ENCODE measurements at regions not wholly inside any gene's neighbourhood (a gene's known extent, or its start where the extent isn't known, plus 50 kb on each side); places are given as distances from the start of the nearest gene placed in this dataset.

GRCh38 chr7:142352543-142352942, 94.7 kb upstream of the PRSS58 start:
- no peak for DNase-seq

DNA sequence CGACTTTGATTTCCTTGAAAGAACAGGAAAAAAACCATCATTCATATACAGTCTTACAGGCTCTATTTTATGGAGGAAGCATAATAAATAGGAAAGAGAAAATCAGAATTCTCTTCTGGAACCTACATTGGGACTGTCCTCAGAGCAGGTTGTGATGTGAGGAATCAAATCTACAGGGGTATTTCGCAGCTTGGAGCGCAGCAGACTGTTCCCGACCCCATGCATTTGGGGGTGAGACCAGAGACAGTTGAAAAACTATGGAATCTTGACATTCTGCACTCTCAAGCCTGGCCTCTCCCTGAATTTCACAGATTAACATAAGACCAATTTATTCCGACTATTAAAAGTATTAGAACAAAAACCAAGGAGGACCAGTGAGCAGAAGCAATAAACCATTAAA, 93.3 kb upstream of the PRSS58 start:
- no peak for DNase-seq

DNA sequence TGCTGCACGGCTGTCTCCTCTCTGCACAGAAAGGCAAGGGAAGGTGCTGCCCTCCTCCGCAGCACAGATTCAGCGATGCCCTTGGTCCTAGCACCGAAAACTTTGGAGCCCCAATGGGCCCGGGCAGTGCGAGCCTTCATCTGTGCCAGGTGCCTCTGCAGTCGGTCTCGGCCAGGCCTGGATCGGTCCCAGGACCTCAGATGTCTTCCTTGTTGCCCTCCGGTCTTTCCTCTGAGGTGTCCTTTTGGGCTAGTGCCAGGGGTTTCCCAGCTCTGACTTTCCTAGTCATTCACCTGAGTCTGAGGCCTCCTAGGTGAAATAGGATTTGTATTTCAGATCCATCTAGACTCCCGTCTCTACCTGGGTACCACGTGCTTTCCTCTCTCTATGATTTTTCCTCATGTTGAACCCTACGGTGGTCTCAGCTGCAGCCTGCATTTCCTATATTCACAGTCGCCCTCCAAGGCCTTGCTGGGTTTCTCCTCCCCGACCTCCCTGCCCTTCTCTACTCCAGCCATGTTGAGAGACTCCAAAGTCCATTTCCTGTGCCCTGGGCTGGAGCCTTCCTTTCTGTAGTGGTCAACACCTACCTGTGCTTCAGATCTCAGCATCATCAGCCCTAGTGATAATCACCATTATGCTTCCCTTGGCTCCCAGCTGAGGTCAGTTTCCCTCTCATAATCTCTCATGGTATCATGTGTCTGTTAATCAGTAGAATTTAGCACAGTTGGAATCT, 92.0 kb upstream of the PRSS58 start:
- DNase-seq: no peak

DNA sequence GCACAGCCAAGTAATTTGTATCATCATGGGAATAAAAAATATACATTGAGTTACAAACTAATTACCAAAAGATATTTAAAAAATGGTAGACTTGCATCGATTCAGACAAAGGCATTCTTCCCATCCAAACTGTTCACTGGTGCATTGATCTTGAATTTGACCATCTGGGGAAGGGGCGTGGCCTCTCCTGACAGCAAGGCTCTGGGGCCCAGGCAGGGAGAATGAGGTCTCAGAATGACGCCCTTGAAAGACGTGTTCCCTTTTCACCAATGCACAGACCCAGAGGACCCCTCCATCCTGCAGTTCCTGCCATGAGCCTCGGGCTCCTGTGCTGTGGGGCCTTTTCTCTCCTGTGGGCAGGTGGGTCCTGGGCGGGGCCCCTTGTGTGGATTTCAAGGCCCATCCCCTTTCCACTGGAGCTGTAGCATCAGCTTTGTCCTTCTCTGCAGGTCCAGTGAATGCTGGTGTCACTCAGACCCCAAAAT, 91.1 kb upstream of the PRSS58 start:
- no peak for DNase-seq

DNA sequence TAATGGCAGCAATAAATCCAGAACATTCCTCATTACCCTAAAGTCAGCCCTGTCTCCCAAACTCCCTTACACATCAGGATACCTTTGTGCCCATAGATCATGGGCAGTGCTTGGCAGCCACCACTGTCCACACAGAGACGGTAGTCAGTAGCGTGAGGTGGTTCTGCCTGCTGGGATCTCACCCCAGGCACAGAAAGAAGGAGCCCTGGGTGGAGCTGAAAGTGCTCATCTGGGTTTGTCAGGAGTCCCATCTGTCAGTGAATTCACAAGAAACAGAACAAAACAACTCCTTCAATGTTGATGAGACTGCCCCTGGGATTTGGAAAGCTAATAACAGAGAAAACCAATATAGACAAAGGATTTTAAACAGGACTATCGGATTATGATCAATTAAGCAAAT, 90.2 kb upstream of the PRSS58 start:
- no peak for DNase-seq

DNA sequence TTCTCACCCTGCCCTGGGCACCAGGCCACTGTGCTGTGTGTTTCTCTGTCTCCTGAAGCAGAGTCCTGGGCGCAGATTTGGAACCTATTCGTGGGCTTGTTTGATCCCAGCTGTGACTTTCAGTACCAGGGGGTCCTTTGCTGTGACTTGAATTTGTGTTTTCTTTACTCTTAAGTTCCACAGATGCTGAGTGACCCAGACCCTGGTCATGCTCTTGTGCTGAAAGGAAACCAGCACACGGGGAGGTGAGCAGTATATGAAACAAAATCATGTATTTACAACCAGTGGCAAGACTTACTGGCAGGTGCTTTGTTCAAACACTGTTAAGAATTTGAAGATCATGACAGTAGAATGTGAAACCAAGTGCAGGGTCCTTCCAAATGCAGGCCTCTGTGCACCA, 89.2 kb upstream of the PRSS58 start:
- no peak for DNase-seq

DNA sequence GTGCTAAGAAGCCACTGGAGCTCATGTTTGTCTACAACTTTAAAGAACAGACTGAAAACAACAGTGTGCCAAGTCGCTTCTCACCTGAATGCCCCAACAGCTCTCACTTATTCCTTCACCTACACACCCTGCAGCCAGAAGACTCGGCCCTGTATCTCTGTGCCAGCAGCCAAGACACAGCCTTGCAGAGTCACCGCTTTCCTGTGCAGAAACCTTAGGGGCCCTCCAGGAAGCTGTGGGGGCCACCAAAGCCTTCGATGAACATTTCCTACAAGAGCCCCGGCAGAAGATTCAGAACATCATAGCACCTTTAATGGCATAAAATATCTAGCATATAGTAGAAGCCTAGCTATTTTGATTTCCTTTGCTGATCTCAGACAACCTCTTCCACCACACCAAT, 88.0 kb upstream of the PRSS58 start:
- DNase-seq: no peak

- DNase-seq: no peak
Measured at GRCh38 chr7:142338633-142339501, 81.0 kb upstream of the PRSS58 start.

DNA sequence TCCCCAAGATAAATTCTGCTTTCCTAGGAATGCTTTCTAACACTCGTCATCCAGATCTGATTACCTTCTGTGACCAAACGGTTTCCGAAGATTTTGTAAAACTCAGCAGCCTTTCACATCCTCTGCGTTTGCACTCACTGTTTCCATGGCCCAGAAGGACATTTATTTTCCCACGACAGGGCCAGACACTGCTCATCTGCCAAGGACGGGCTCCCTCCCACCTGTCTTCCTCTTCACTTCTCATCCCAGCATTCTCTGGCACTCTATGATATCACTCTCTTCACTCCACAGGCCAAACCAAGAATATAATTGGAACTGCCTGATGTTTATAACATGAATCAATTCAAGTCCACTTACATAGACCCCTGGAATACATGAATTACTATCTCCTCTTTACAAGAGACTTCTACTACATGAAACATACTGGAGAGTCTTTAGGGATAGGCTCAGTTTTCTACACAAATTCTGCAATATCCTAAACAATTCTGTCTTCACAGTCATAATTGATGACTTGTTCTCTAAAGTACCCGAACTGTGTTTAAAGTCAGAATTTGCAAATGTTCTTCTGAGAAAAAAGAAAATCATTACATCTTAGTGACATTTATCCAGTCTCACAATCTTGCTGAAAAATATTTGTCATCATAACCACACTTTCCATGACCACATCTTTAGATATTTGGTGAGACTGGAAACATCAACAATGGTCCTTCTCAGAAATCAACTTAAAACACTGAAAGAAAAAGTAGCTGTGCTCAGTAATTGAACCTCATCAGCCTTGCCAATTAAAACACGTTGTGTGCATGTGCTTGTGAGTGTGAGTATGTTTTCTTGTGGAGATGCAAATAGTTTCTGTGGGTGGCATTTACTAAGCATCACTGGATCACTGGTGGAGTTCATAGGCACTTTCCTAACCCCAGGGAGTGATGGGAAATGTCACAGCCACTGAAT, 79.5 kb upstream of the PRSS58 start:
- DNase-seq: no peak

DNA sequence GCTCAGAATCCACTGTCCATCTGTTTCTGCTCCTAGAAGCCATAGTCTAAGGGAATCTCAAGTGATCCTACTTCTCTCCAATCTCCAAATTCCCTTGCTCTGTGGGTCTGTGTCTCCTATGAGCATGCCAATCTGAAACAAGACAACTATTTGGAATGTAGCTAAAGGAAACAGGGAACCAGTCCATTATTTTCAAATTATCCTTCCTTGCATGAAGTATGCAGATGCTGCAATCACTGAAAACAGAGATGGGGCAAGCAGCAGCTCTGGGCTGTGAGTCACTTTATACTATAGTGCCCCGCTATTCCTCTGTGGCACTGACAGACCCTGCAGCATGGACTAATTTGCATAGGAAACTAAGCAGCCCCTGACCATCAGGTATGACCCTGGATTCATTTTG, 76.9 kb upstream of the PRSS58 start:
- no peak for DNase-seq

DNA sequence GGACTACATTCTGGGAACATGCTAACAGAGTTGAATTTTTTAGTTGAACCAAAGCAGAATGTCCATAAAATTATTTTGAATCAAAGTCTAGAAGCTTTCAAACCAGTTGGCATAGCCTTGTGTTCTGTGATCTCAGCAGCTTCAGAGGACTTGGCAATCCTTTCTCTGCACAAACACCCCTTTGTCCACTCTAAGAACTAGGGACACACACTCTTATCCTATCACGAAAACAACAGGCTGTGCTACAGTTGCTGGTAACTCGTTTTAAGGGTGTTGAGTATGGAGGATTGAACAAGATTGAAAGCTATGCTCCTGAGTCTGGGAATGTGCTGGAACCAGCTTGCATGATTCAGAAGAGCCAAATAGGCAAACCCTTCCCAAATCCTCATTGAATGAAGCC, 76.4 kb upstream of the PRSS58 start:
- DNase-seq: no peak

DNA sequence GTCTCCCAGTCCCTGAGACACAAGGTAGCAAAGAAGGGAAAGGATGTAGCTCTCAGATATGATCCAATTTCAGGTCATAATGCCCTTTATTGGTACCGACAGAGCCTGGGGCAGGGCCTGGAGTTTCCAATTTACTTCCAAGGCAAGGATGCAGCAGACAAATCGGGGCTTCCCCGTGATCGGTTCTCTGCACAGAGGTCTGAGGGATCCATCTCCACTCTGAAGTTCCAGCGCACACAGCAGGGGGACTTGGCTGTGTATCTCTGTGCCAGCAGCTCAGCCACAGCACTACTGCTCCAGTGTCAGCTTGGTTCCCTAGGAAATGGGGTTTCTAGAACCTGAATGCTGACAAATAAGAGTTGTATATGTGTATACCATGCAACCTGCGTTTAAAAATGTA, 74.6 kb upstream of the PRSS58 start:
- no peak for DNase-seq

DNA sequence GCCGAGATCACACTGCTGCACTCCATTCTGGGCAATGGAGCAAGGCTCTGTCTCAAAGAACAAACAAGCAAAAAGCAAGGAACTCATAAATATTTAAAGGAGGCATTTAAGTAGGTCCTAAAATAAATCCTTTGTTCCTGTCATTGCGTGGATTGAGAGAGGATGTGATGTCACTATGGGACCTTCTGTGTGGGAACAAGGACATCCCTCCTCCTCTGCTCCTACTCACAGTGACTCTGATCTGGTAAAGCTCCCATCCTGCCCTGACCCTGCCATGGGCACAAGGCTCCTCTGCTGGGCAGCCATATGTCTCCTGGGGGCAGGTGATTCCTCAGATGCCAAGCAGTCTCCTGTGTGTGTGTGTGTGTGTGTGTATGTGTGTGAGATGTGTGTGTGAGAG, 74.1 kb upstream of the PRSS58 start:
- no peak for DNase-seq

GRCh38 chr7:142329062-142329790, 71.4 kb upstream of the PRSS58 start:
- DNase-seq: no peak

DNA sequence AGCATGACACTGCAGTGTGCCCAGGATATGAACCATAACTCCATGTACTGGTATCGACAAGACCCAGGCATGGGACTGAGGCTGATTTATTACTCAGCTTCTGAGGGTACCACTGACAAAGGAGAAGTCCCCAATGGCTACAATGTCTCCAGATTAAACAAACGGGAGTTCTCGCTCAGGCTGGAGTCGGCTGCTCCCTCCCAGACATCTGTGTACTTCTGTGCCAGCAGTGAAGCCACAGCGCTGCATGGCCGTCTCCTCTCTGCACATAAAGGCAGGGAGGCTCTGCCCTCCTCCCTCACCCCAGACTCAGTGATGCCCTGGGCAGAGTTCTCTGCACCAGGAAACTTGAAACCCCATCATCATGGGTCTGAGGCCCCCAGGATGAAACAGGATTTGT, 70.7 kb upstream of the PRSS58 start:
- DNase-seq: no peak

- DNase-seq: no peak
Measured at GRCh38 chr7:142327628-142328405, 70.0 kb upstream of the PRSS58 start.

DNA sequence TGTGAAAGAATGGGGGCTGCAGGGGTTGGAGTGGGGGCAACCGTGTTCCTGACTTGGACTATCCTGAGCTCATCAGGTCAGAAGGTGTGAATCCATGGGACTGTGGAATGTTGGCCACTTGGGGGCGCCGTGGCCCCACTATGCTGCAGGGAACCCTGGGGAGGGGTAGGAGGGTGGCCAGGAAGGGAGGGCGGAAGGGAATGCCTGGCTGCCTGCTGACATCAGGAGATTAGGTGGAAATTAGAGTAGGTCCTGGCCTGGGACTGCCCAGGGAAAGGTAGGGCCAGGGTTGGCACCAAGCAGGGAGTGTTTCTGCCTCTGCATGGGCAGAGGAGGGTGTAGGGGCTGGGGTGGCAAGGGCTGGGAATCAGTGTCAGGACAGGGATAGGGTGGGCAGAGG, 65.8 kb upstream of the PRSS58 start:
- DNase-seq: peak; percentile 49

- DNase-seq: no peak
Measured at GRCh38 chr7:142321391-142321790, 63.5 kb upstream of the PRSS58 start.

DNA sequence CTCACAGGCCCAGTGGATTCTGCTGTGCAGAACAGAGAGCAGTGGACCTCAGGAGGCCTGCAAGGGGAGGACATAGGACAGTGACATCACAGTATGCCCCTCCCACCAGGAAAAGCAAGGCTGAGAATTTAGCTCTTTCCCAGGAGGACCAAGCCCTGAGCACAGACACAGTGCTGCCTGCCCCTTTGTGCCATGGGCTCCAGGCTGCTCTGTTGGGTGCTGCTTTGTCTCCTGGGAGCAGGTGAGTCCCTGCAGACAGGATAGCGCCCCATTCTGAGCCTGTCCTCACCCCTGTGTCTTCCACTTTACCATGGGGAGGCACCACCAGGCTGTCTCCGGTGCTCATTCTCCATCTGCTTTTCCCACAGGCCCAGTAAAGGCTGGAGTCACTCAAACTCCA, 63.0 kb upstream of the PRSS58 start:
- no peak for DNase-seq

DNA sequence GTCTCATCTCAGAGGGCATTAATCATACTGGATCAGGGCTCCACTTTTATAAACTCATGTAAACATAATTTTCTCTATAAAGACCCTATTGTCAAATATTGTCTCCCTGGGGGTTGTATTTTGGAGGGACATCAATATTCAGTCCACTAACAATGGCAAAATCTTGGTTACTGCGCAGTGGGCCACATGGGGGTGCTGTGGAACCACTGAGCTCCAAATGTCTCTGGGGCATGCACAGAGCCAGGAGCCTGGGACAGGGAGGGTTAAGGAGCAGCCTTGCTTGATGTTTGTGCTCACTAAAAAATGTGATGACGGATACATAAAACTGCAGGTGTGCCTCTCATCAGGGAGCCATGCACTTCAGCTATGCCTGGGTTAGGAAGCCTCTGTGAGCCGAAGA, 62.1 kb upstream of the PRSS58 start:
- DNase-seq: no peak

DNA sequence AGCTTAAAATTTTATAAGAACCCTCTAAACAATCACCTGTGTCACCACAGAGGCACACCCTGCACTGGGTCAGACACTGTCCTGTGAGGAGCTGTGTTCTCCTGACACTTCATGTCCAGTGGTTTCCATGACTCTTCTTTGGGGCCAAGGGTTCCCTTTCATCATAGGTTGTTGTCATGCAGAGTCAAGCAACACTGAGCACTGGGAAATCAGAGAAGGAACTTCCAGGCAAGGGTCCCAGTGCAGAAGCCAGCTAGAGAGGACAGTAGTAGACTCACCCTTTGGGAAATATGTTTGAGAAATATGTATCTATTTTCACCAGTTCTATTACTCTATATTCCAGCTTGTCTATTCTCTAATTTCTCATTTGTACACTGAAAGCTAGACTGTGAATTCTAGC, 56.4 kb upstream of the PRSS58 start:
- no peak for DNase-seq

DNA sequence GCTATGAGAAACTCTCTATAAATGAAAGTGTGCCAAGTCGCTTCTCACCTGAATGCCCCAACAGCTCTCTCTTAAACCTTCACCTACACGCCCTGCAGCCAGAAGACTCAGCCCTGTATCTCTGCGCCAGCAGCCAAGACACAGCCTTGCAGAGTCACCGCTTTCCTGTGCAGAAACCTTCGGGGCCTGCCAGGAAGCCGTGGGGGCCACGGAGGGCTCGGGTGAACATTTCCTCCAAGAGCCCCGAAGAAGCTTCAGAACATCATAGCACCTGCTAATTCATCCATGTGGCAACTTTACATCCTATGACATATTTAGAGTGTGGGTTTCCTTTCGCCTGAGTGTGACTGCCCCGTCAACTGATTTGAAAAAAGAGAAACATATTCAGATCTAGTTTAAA, 55.7 kb upstream of the PRSS58 start:
- no peak for DNase-seq

Data from activated CD4-positive, CD25-positive, alpha-beta regulatory T cell treated with anti-CD3 and anti-CD28 coated beads, Interleukin-2, amount 50 U/mL, for 72 hours (primary cell).